Panc1 (cell line): ENCODE measurements at regions not wholly inside any gene's neighbourhood (a gene's known extent, or its start where the extent isn't known, plus 50 kb on each side); places are given as distances from the start of the nearest gene placed in this dataset.

ENCODE experiments used
- ATAC-seq: fragments of 200-7000 bp; cut with Tn5 transposase; 2 replicates; pipeline ENCODE4 v1.9.1; 2020; ENCODE audit warnings: mild to moderate bottlenecking, moderate library complexity
- BruUV-seq: library from RNA; stranded (reverse); fragments of 400-500 nt; replicated peaks from 2 replicates; lab custom pipeline; 2021; lab: Mats Ljungman, UMichigan
- CTCF ChIA-PET: fragments of 300-600 bp; sonication (Branson Sonifier 250); formaldehyde crosslinking; loops from one replicate; lab custom pipeline; 2022; ENCODE audit warnings: antibody characterized with exemption; lab: Charles Lee
- POLR2A ChIA-PET: fragments of 300-600 bp; sonication (Branson Sonifier 250); formaldehyde crosslinking; loops from one replicate; lab custom pipeline; 2022; ENCODE audit warnings: antibody characterized with exemption; lab: Charles Lee
- DNase-seq: peaks from one replicate; pipeline ENCODE4 v3.0.0-alpha.2; 2010; ENCODE audit warnings: low read depth, low spot score
- H3K27ac ChIP-seq: 2 replicates; pipeline ENCODE4 v1.5.1; 2011; ENCODE audit warnings: mild to moderate bottlenecking, low read length, inconsistent platforms
- H3K27me3 ChIP-seq: fragments of 200-500 bp; sonication (Bioruptor generic); 2 replicates; pipeline ENCODE4 v1.6.0; 2014; ENCODE audit warnings: low read length, inconsistent platforms; ENCODE audit not compliant: control insufficient read depth, insufficient read depth
- H3K36me3 ChIP-seq: fragments of 200-500 bp; sonication (Bioruptor generic); 2 replicates; pipeline ENCODE4 v1.5.1; 2014; ENCODE audit warnings: inconsistent platforms, mild to moderate bottlenecking, low read length, moderate library complexity; ENCODE audit not compliant: control insufficient read depth, insufficient read depth
- H3K4me1 ChIP-seq: 2 replicates; pipeline ENCODE4 v1.5.1; 2011; ENCODE audit warnings: inconsistent platforms, mild to moderate bottlenecking, low read length, moderate library complexity; ENCODE audit not compliant: control insufficient read depth, insufficient read depth
- H3K4me3 ChIP-seq, 2 experiments: 2 replicates each; pipeline ENCODE4 v1.5.1; 2011 to 2012; ENCODE audit warnings: low read depth in 2 of 2, low read length in 2 of 2, mild to moderate bottlenecking in 2 of 2, inconsistent platforms in 1 of 2, moderate library complexity in 1 of 2
- H3K9me3 ChIP-seq: fragments of 200-500 bp; sonication (Bioruptor generic); 2 replicates; pipeline ENCODE4 v1.5.1; 2014; ENCODE audit warnings: low read depth, mild to moderate bottlenecking, inconsistent platforms, low read length, moderate library complexity; ENCODE audit not compliant: control insufficient read depth, insufficient read depth
- CTCF ChIP-seq: fragments of 450-650 bp; IDR thresholded peaks from 2 replicates; pipeline ENCODE4 v1.5.1; 2017; ENCODE audit warnings: mild to moderate bottlenecking
- POLR2AphosphoS5 ChIP-seq: IDR thresholded peaks from 2 replicates; pipeline ENCODE4 v1.6.1; 2012; ENCODE audit warnings: mild to moderate bottlenecking, low read depth, low read length, moderate library complexity
- SIN3A ChIP-seq: IDR thresholded peaks from 2 replicates; pipeline ENCODE4 v1.6.1; 2012; ENCODE audit warnings: low read depth, mild to moderate bottlenecking, low read length, moderate library complexity, borderline replicate concordance; ENCODE audit not compliant: insufficient read depth
- TCF7L2 ChIP-seq: IDR thresholded peaks from 2 replicates; pipeline ENCODE4 v1.6.1; 2011; ENCODE audit warnings: mild to moderate bottlenecking, low read depth, low read length, inconsistent platforms
- in situ Hi-C: cut with HindIII; loops from 2 replicates; pipeline ENCODE4 v1.10.0; 2016; ENCODE audit warnings: low sequenced_read_pairs, low pct_unique_long_range_greater_than_20kb
- intact Hi-C: fragments of 100-400 bp; cut with micrococcal nuclease; formaldehyde crosslinking; loops from one replicate; pipeline ENCODE4 v1.10.0; 2022; ENCODE audit not compliant: unreplicated experiment
- TF ChIP-seq, protein P1 (sequence below), 2 experiments: IDR thresholded peaks; 2 replicates each; pipeline ENCODE4 v1.6.1; 2011 to 2012; ENCODE audit warnings: low read depth in 2 of 2, control low read depth in 1 of 2, low read length in 1 of 2, mild to moderate bottlenecking in 1 of 2, moderate library complexity in 1 of 2; ENCODE audit not compliant: insufficient read depth in 1 of 2

DNA sequence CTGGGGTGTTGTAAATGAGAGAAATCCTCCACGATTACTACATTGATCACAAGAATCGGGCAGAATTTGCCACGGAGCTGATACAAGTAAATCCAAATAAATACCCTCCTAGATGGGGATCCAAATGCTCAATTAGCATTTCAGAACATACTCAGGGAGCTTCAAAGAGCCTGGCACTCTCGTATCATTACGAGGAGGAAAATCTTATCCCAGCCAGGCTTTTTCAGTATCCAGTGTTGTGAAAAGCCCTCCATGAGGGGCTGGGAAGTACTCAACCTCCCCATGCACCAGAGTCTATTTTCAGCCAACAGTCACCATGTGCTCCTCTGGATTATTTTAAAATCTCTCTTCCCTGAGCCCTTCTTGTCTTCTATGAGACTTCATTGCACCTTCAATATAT lies 122.6 kb upstream of the ARRDC4 start:
- ATAC-seq (no peak), DNase-seq (no peak)
- Histone ChIP-seq H3K27ac (no peak overlapping the region), H3K36me3 (no peaks in the 10 kb centered on the region), H3K4me1 (no peaks in the 10 kb centered on the region), H3K9me3 (no peaks in the 10 kb centered on the region), H3K4me3 (no peak overlapping the region), H3K27me3 (no peaks in the 10 kb centered on the region)
- no TSS peak for BruUV-seq
- intact Hi-C loops: no loop called here
- TF ChIP-seq, protein P1, sequence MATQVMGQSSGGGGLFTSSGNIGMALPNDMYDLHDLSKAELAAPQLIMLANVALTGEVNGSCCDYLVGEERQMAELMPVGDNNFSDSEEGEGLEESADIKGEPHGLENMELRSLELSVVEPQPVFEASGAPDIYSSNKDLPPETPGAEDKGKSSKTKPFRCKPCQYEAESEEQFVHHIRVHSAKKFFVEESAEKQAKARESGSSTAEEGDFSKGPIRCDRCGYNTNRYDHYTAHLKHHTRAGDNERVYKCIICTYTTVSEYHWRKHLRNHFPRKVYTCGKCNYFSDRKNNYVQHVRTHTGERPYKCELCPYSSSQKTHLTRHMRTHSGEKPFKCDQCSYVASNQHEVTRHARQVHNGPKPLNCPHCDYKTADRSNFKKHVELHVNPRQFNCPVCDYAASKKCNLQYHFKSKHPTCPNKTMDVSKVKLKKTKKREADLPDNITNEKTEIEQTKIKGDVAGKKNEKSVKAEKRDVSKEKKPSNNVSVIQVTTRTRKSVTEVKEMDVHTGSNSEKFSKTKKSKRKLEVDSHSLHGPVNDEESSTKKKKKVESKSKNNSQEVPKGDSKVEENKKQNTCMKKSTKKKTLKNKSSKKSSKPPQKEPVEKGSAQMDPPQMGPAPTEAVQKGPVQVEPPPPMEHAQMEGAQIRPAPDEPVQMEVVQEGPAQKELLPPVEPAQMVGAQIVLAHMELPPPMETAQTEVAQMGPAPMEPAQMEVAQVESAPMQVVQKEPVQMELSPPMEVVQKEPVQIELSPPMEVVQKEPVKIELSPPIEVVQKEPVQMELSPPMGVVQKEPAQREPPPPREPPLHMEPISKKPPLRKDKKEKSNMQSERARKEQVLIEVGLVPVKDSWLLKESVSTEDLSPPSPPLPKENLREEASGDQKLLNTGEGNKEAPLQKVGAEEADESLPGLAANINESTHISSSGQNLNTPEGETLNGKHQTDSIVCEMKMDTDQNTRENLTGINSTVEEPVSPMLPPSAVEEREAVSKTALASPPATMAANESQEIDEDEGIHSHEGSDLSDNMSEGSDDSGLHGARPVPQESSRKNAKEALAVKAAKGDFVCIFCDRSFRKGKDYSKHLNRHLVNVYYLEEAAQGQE (IDR thresholded peaks at IDR 0.05; ENCODE audit: insufficient read depth in 1 of 2, low read depth in 2 of 2, low read length in 1 of 2): no peak
- TF ChIP-seq SIN3A: no peak
- TF ChIP-seq CTCF: no peak
- no peak for TF ChIP-seq POLR2AphosphoS5
- TF ChIP-seq TCF7L2: no peak
- in situ Hi-C loops: no loop called here
- ChIA-PET CTCF (no interaction called here), POLR2A (no interaction called here)

- DNase-seq: no peak
- intact Hi-C loops (no loop called here), in situ Hi-C loops (no loop called here)
- no peaks in the 10 kb centered on the region for H3K4me1 ChIP-seq
- no peaks in the 10 kb centered on the region for H3K9me3 ChIP-seq
- no peaks in the 10 kb centered on the region for H3K36me3 ChIP-seq
- no peak overlapping the region for H3K4me3 ChIP-seq
- no peak overlapping the region for H3K27ac ChIP-seq
- BruUV-seq: no TSS peak
- H3K27me3 ChIP-seq: no peaks in the 10 kb centered on the region
- TF ChIP-seq SIN3A: no peak
- no peak for TF ChIP-seq TCF7L2
- TF ChIP-seq, protein P1 (IDR thresholded peaks at IDR 0.05; ENCODE audit: insufficient read depth in 1 of 2, low read depth in 2 of 2, low read length in 1 of 2): no peak
- no peak for TF ChIP-seq CTCF
- TF ChIP-seq POLR2AphosphoS5: no peak
- POLR2A ChIA-PET: no interaction called here
- no peak for ATAC-seq
- CTCF ChIA-PET: no interaction called here
These were observed 121.8 kb upstream of the ARRDC4 start for GRCh38 chr15:97838606-97839210.
